HG03045 (cell line): ENCODE measurements at regions not wholly inside any gene's neighbourhood (a gene's known extent, or its start where the extent isn't known, plus 50 kb on each side); places are given as distances from the start of the nearest gene placed in this dataset.
"Not testable (repeated sequence)": the region's sequence is repeated elsewhere in the genome, so short reads cannot be mapped to it uniquely, and the experiment has no call there.

Experiments
- ATAC-seq: cut with Tn5 transposase; IDR thresholded peaks from one replicate; pipeline ENCODE4 v1.9.1; 2021; ENCODE audit warnings: mild to moderate bottlenecking, moderate library complexity; ENCODE audit not compliant: unreplicated experiment

DNA sequence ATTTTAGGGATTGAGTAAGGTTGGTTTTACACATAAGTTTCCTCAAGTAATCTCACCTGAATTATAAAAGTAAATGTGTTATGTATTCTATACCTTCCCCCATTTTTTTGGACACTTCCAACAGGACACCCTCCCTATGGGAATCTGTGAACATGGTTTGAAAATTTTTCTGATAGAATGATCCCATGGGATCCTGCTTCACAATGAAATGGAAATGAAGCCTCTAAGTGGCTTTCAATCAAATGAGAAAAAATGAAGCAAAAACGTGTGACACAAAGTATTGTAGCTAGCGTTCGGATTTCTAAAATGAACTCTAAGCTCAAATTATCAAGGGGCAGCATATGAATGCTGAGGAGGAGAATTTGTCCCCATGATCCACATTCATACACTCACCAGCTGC lies 1006.8 kb downstream of the ADGRL2 start:
- no peak for ATAC-seq

DNA sequence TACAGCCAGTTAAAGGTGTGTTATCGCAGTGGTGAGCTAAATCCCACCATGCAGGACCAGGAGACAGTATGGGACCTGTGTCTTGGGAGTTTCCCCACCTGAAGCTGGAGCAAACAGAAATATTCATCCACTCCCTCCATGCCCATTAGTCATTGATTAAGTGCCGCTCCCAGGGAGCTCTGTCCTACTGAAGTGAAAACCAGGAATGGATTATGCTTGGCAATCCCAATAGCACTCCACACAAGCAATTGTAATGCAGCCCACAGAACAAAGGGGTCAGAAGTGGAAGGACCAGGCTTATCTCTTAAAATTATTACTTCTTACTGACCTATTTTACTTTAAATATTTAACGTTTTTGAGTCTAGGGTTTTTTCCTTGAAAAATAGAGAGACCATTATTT lies 1005.4 kb downstream of the ADGRL2 start:
- ATAC-seq = no peak

DNA sequence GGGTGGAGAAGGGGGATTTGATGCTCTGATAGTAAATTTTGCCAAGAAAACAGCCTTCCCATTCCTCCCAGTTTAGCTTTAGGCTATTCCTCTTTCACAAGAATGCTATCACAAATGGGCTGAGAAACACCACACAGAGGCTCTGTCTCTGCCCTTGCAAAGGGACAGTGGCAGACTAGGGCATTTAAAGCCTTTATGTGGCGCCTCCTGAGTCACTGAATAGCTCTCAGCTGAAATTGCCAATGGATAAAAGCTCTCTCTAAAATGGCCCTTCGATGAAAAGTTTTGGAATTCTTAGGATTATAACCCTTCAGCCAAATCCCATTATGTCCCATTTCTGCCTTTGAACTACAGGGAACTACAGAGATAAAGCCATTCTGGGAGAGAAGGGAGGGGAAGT lies 1000.4 kb downstream of the ADGRL2 start:
- ATAC-seq = no peak

DNA sequence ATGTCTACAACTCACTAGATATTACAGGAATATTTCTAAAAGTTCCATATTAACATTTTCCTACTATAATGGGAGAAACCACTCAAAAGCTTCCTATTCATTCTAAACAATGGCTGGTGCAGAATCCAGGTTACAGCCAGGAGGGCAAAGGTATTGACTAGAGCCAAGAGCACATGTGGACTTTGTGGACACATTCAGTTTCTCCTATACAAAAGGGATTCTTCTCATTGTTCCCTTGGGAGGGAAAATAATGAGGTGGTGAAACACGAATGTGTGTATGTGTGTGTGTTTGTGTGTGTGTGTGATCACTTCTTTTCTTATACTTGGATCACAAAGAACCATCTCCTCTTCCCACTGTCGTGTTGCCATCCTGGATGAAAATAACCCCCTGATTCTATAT lies 1000.0 kb downstream of the ADGRL2 start:
- no peak for ATAC-seq

DNA sequence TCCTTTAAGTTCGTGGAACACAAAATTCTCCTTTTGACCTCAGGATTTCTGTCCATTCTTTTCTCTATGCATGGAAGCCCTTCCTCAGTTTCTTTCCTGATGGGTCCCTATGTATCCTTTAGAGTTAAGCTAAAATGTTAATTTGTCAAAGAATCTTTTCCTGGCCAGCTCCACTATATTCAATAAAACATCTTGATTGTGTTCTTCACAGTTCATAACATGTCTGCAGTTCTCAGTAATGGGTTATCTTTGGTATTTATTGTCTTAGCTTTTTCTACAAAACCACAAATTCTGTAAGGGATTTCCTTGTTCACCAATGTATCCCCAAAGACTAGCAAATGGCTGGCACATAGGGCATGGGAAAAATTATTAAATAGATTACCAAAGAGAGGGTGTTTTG lies 998.5 kb downstream of the ADGRL2 start:
- ATAC-seq = no peak

DNA sequence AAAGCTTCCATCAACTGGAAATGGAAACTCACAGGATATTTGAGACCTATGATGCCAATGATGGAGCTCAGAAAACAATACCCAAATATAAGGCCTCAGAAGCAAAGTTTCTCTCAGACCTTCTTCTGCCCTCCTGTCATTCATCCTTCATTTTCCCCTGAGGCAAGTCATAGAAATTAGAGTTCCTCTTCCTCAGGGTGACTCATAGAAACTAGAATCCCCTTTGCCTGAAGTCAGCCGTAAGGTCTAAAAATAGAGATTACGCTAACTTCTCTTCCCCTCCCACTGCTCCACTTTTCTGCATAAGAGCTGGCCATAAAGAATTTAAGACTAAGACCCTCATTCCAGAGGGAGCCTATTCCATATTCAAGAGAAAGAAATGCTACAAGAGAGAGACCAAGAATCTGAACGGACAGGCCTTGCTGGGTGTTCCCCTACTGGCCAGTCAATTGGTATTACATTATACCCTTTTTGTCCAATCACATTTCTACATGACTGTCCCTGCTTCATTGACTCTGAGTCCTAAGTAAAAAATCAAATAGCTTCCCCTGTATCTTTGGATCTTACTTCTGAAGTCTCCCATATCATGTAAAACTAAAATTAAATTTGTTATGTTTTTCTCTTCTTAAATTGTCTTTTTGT lies 994.9 kb downstream of the ADGRL2 start:
- ATAC-seq = no peak

DNA sequence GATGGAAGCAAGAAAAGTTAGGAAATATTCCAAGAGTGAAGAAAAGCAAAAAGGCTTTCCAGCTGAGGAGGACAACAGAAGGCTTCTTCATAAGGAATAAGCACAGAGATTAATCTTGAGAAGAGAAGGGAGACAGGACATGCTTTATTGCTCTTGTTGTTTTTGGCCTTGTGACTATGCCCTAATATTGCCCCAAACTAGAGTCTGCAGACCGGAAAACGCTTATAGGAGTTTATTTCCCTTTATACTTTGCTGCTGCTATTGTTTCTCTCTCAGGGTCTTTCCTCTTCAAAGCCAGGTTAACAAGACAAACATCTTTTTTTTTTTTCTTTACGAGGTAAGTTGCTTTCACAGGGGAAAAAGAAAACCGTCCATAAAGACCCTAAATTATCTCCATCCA lies 991.4 kb downstream of the ADGRL2 start:
- no peak for ATAC-seq

DNA sequence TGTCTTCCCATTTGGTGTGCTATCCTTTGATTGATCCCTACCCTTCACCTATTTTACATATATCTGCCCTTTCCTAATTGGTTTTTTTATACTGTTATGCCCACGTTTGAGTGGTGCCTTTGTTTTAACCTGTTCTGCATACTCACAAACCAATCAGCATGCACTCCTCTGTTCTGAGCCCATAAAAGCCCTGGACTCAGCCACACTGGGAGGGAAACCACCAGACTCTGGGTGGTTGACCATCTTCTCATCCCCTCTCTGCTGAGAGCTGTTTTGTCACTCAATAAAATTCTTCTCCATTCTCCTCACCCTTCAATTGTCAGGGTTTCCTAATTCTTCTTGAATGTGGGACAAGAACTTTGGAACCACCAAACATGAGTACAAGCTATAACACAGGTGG lies 989.8 kb downstream of the ADGRL2 start:
- no peak for ATAC-seq

DNA sequence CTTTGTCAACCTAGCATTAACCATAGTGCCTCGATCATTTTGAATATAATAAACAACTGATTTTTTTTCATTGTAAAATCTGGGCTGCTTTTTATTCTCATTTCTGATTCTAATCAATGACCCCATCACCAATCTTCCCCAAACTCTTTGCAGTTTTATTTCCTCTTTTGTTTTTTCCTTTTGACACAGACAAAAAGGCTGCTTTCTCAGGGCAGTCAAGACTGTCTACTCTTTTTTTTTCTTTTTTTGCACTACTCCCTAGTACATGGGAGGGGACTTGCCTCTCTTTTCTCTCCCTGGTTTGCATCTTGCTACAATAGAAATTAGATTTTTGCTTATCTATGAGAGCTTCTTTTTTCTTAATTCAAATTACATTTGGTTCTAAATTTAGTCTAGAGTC lies 987.9 kb downstream of the ADGRL2 start:
- ATAC-seq = no peak

DNA sequence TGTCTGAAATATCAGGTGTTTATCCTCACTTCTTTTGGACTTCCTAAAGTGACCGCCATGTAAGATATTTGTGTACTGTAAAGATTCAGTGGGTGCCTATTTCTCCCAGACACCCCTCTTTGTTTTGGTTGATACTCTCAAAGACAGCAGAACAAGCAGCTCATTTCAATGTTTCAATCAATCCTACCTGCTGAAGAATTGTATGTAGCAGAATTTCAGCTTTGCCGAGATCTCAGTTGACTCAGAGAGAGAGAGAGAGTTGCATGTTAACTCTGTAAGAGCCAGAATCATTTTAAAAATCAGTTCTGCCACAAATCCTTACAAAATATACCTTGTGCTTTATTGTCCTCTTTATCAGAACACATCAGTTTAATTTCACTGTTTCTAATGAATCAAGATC lies 987.3 kb downstream of the ADGRL2 start:
- ATAC-seq = no peak

DNA sequence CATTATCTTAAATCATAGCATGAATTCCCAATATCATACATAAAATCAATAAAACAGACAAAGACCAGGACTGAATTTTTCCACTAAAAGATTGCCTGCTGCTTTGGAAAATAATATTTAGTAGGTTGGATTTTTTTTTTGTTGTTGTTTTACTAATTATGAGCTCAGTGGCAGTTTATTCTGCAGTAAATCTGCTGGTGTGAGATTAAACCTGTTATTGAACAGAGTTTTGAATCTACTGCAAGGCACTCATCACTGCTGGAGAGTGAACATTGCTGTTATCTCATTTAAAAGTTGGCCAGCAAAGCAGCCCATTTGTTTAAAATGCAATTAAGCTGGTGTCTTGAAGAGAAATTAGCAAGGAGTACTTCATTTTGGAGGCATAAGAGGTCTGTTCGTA lies 986.1 kb downstream of the ADGRL2 start:
- ATAC-seq = no peak

DNA sequence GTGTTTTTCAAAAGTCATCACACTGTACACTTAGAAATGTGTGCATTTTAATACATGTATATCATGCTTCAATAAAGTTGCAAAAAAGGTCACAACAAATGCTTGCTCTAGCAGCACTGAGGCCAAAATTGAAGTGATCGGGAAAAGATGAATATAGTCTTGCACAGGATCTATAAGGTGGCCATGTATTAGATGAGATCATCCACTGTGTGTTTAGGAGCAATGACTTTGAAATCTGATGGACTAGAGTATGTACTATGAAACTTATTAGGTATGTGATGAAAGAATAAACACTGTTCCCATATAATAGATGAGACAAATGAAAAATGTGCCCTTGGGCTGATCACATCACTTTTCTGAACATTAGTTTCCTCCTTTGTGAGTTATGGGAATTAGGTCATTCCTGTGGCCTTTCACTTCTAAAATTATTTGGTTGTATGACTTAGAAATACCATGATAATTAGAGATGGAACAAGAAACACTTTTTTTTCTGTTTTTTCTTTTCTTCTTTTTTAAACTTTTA lies 984.6 kb downstream of the ADGRL2 start:
- ATAC-seq = no peak

DNA sequence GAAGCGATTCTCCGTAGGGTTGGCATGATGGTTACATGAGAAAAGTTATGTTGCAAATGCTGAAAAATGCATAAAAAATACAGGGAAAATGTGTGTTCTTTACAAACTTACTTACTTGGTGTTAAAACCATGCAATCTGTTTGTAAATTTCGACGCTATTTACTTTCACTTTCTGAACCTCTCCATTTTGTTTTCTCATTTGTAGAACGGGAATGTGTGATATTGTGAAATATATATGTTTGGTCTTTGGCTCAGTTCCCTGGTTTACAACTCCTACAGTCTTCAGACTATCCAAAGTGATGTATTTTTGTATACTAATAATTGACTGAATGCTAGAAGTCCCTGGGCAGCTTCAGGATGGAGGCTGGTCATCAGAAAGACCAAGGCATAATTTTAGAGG lies 982.3 kb downstream of the ADGRL2 start:
- no peak for ATAC-seq

DNA sequence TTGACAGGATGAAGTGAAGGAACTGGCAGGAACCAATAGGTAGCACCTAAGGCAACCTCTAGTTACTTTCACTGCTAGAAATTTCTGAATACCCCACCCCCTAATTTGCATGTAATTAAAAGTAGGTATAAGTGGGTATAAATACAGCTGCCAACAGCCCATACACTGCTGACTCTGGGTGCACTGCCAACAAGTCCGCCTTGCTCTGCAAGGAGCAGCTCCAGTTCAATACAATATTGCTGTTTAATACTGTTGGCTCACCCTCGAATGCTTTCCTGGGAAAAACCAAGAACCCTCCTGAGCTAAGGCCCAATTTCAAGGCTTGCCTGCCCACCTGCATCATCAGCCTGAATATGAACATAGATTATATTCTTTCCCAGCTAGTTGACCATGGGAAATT lies 981.9 kb downstream of the ADGRL2 start:
- ATAC-seq = no peak

DNA sequence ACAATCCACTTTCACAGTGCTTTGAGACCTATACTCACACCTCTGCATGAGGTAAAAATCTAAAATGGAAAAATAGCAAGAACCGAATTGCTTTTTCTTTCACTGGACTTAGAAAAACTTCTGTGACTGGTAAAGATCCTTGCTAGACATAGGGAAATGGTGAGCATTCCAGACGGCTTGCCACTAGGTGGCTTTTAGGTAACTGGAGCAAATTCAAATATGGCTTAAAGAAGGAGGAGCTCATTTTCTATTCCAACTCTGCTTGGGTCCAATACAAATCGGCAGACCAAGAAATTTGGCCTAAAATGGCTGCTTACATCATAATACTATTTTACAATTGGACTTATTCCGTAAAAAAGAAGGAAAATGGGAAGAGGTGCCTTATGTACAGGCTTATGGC lies 977.9 kb downstream of the ADGRL2 start:
- no peak for ATAC-seq

DNA sequence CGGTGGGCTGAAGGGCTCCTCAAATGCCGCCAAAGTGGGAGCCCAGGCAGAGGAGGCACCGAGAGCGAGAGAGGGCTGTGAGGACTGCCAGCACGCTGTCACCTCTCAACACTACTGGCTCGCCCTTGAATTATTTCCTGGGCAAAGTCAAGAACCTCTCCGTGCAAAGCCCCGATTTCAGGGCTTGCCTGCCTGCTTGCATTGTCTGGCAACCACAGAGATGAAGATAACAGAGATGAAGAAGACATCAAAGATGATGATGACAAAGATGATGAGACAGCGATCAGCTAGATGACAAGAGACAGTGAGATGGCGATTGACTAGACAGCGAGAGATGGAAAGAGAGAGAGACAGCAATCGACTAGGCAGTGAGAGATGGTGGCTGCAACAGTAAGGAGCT lies 976.5 kb downstream of the ADGRL2 start:
- ATAC-seq = no peak

DNA sequence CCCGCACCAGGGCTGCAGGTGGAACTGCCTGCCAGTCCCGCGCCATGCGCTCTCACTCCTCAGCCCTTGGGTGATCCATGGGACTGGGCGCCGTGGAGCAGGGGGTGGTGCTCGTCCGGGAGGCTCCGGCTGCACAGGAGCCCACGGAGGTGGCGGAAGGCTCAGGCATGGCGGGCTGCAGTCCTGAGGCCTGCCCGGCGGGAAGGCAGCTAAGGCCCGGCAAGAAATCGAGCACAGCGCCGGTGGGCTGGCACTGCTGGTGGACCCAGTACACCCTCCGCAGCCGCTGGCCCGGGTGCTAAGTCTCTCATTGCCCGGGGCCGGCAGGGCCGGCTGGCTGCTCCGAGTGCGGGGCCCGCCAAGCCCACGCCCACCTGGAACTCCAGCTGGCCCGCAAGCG lies 976.0 kb downstream of the ADGRL2 start:
- not testable (repeated sequence) for ATAC-seq

DNA sequence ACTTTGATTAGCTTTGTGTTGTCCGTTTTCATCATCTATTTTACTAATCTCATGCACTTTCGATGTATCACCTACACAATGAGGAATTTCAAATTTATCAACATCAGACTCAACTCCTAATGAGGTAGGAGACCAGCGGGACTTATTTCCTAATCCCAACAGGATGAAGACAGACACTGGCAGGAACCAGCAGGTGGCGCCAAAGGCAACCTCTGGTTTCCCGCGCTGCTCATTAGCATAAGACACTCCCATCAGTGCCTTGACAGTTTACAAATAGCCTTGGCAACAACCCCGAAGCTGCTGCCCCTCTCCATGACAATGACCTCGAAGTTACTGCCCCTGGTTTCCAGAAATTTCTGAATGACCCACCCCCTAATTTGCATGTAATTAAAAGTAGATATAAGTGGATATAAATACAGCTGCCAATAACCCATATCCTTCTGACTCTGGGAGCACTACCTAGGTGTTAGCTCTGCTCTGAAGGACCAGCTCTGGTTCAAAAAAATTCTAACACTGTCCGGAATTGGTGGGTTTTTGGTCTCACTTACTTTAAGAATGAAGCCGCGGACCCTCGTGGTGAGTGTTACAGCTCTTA lies 974.8 kb downstream of the ADGRL2 start:
- no peak for ATAC-seq

DNA sequence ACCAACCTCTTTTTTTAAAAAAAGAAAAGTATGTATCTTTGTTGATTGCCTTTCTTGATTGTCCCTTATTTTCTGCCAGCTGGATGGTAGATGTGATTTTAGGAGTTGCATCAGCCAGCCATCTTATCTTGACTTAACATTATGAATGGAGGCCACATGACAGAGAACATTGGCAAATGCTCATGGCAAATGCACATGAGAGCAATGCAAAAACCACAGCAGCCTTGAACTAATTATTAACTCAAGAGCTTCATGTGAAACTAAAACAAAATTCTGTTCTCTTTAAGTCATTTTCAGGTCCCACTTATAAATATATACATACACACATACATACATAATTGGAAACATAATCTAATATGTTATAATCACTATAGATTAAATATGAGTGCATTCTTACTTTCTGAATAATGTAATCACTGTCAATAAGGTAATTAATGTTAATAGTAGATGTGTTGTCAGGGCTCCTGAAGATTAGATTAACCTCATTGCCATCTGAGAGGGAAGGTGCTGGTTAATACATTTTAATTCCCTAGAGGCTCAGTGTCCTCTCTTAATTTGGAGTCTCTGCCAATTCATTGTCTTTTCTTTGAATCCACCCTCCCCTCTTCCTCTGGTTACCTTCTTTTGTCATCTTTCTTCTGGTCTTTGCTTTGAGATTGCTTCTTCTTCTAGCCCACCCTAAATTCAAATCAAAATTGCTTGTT lies 962.2 kb downstream of the ADGRL2 start:
- ATAC-seq = no peak

DNA sequence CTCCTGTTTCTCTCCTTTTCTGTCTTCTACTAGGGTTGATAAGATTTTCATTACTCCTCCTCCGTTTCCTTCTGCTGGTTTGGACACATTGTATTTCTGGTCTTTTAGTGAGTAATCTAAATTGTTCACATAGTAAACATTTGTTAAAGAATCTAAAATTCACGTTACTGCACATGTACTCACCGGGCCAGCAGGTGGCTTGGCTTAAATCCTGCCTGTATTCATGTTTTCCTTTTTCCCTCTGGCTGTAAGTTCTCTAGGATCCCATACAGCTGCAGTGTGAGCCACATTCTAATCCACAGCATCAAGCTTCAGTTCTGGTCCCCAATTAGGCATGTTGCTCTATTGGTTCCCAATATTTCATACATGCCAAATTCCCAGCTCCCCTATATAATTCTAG lies 958.3 kb downstream of the ADGRL2 start:
- no peak for ATAC-seq

DNA sequence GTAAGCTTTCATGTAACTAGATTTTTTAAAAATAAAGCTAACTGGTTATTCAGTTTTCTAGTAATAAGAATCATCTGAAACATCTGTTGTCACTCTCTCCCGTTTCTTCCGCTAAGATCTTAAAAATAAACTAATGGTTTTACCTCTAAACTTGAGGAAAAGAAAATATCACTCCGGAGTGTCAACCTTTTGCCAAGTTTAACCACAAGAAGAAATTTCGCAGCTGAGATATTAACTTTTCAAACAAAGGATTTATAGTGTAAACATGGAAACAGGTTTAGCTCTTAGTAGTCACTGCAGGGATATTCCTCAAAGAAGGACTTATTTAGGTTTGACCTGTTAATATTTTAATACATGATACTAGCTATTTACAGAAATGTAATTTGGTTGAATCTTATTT lies 954.9 kb downstream of the ADGRL2 start:
- ATAC-seq = no peak

DNA sequence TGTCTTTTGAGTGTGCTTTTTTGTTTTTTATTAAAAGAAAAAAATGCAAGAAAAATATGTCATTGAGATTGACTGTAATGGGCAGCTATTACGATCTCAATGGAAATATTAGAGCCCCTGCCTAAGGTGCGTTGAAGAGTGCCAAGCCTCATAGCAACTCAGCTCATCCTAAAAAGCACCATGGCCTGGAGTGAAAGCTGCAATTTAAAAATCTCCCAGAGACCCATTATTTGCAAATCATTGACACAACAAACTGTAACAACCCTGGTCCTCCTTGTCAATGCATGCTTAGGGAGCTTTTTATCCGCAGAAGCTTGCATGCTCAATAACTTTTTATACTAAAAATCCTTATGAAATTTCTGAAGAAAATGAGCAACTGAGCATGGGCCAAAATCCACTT lies 954.5 kb downstream of the ADGRL2 start:
- ATAC-seq = no peak
